SK-MEL-5 (cell line): ENCODE measurements at regions not wholly inside any gene's neighbourhood (a gene's known extent, or its start where the extent isn't known, plus 50 kb on each side); places are given as distances from the start of the nearest gene placed in this dataset.

Experiments used
- DNase-seq: peaks from one replicate; pipeline ENCODE4 v3.0.0-alpha.2; 2016; ENCODE audit warnings: low read depth, low spot score
- in situ Hi-C: cut with HindIII; loops from 2 replicates; pipeline ENCODE4 v1.10.0; 2016; ENCODE audit warnings: low sequenced_read_pairs, high pct_unique_total_duplicates, low pct_unique_long_range_greater_than_20kb

DNA sequence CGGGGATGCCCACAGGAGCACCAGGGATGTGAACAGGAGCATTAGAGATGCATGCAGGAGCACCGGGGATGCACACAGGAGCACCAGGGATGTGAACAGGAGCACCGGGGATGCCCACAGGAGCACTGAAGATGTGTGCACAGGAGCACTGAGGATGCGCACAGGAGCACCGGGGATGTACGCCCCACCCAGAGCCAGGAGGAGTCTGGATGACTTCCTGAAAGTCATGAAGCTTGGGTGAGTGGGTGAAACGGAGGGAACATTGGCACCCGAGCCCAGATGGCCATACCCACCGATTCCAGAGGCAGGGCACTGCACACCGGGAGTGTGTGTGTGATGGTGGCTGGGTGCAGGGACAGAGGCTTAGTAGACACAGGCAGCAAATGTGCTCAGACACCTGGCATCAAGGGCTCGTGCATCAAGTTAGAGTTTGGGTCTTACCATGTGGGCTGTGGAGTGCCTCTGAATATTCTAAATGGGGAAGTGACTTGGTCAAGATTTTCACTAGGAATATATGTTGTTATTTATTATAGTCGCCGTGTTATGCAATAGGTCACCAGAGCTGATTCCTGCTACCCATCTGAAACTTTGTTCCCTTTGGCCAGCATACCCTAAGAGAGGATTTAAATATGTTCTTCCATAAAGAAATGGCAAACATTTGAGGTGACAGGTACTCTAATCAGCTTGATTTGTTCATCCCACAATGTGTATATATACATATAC lies 365.8 kb upstream of the MYT1L start:
- in situ Hi-C loops = no loop called here
- DNase-seq = no peak

- DNase-seq = no peak
- in situ Hi-C loops = no loop called here
Observed at GRCh38 chr2:2696325-2696724, 365.2 kb upstream of the MYT1L start.

- in situ Hi-C loops = no loop called here
- no peak for DNase-seq
Observed at GRCh38 chr2:2694746-2695145, 363.7 kb upstream of the MYT1L start.

DNA sequence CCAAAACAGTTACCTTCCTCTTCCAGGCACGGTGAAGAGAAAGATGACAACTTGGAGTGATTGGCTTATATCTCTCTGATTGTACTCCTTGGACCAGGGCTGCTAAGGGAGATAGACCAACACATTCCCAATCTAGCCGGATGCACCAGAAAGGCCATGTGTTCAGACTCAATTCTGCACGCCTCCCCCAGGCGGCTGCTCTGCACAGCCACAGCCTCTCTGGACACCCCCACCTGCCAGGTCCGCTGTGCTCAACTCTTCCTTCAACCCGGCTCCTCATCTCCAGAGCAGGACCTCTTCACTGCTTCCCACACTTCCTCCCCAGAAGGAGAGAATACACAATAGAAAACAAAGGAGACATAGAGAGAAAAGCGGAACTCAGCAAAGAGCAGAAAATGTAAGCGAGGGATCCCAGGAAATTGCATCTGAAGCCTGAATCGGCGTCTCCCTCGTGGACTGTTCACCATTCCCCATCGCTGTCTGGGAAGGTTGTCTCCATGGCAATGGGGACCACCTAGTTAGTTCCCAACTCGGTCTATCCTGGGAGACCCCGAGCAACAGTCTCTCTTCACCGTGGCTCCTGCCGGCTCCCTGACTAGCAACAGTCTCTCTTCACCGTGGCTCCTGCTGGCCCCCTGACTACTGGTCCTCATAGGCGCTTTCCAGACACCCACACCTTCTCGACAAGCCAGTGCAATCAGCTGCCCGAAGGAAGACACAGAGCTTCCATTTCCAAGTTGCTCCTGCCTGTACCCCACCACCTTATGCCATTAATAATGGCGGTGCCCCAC lies 361.7 kb upstream of the MYT1L start:
- no peak for DNase-seq
- in situ Hi-C loops = no loop called here

GRCh38 chr2:2691419-2691818 lies 360.3 kb upstream of the MYT1L start:
- in situ Hi-C loops = no loop called here

DNA sequence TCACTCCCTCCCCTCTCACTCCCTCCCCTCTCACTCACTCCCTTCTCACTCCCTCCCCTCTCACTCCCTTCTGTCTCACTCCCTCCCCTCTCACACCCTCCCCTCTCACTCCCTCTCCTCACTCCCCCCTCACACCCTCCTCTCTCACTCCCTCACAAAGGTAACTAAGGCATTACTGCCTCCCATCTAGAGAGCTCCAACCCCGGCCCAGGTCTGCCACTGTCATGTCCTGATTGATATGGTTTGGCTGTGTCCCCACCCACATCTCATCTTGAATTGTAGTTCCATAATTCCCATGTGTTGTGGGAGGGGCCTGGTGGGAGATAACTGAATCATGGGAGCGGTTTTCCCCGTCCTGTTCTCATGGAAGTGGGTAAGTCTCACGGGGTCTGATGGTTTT lies 359.9 kb upstream of the MYT1L start:
- in situ Hi-C loops = no loop called here

More at GRCh38 chr2:2691419-2691818, 360.3 kb upstream of the MYT1L start:
- DNase-seq = no peak

GRCh38 chr2:2689306-2689705 lies 358.2 kb upstream of the MYT1L start:
- DNase-seq = no peak
- in situ Hi-C loops = no loop called here

More for the DNA sequence above, 359.9 kb upstream of the MYT1L start:
- no peak for DNase-seq

DNA sequence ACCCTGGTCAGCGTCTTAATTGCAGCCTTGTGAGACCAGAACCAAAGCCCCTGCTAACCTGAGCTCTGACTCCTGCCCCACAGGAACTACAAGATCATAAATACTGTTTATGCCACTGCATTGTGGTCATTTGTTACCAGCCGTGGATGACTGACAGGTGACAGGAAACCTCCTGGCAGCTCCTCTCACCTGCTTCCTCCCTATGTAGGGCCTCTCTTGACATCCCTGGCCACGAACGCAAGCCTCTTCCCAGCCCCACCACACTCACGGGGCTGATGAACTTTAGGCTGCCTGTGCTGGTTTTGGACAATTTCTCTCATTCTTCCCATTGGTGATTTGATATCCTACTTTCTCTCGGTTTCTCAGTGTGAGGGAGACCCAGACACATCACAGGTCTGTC lies 357.2 kb upstream of the MYT1L start:
- DNase-seq = no peak
- in situ Hi-C loops = no loop called here

GRCh38 chr2:2687745-2688144 lies 356.7 kb upstream of the MYT1L start:
- DNase-seq = no peak
- in situ Hi-C loops = no loop called here

DNA sequence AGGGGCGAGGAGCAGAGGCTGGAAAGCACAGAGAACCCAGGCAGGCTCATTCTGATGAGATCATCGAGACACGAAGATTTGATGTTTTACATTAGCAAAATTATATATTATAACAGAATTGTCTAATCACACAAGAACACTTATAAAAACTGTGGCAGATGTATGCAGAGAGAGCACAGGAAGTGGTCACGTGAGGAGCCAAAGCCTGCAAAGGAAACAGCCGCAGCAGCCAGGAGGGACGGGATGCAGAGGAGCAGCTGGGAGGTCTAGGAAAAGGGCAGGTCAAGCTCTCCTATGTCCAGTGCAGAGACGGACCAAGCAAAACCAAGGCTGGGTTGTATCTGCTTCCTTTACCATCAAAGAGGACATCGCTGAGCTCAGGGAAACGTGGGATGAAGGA lies 355.1 kb upstream of the MYT1L start:
- no peak for DNase-seq
- in situ Hi-C loops = no loop called here

DNA sequence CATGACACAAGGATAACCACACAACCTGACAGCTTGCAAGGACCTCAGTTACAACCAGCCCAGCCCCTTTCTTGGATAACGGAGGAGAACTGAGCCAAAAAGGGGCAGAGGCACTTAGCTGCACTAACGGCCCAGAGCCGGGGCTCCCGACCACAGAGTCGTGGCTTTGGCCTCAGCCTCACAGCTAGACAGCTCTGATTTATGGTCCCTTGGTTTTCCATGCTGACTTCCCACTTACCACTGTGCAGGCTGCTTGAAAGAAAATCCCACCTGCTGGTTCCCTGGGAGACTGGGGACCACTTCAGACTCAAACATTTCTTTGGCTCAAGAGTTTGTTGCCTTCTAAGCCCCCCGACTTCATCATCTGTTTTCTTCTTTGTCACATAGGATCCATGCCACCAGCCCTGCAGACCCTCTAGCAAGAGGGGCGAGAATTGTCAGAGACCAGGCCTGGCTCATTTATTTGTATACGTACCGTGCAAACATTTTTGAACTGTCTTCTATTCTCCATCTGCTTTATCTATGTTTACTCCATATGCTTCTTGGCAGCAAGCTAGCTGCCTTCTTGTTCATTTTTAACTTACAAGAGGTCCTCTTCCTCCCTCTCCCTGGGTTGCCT lies 352.6 kb upstream of the MYT1L start:
- DNase-seq = no peak
- in situ Hi-C loops = no loop called here

DNA sequence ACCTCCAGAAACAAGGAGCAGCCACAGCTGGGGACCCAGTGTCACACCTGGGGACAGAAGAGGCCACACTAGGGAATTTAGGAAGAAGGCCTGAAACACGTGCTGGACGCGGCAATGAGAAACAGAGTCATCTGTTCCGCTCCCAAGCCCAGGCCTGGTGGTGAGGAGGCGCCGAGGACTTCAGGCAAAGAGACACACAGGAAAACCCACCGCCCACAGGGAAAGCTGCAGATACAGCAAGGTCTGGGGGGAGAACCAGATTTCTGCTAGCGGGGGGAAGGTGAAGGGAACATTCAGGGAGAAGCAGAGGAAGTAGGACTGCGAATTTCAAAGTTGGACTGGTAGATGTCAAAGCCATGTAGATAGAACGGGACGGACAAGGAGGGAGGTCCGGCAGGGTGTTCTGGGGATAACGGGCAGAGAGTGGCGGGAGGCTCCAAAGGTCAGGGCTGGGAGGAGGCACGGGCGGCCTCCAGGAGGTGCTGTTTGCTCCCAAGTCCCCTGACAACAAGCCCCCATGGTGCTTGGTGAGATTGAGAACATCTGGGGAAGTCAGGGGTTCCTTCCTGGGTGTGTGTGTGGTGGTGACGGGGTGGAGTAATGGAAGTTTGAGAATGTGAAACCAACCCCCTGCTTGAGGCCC lies 351.7 kb upstream of the MYT1L start:
- in situ Hi-C loops = no loop called here
- no peak for DNase-seq

DNA sequence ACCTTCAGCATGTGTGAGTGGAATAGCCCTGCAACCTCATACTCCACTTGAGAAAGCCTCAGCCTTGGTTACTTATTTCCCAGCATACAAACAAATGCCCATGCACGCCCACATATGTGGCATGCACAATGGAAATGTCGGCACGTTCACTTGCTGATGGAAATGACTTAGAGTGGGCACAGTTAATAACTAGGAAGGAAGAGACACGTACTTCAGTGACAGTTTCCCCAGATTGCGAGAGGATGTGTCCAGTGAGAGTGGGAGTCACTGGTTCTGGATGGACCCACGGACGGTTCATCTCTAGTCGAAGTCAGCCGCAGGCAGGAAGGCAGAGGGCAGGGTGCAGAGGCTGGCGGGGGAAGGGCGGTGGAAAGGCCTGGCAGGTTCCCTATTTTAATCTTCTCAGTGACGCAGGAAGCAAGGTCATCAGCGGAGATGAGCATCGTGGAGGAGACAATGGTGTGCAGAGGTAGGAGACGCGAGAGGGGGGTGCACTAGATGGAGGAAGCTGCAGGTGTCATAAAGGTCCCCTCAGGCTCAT lies 350.7 kb upstream of the MYT1L start:
- DNase-seq = no peak
- in situ Hi-C loops = no loop called here

DNA sequence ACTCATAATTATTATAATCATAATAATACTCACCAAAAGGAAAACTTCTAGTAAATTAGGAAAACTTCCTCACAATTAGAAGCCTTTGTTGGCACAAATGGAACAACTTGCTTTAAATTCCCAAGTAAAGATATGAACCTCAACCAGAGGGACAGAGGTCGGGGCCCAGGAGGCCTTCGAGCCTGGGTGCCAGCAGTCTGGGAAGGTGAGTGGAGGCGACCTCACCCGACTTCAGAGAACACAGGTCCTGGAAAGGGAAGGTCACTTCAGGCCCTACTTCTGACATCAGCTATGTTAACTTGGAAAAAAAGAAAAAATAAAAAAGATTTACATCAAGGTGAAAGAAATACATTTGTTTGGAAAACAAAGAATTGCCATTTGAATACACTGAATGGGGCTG lies 350.0 kb upstream of the MYT1L start:
- no peak for DNase-seq

DNA sequence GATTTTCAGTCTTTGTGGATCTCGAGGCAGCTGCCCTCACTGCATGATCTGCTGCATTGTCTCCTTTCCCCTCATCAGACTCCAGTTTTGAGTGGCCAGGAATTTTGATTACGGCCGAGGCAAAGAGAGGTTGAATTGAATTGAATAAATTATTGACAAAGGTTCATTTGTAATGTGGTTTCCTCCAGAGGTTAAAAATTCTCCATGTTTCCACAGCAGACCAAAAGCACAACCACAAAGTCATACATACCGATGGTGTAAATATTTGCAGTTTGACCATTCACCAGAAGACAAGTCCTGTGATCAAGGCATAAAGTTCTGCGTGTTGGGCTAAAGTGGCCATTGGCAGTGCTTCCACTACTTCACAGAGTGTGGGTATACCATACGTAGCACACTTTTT lies 343.8 kb upstream of the MYT1L start:
- in situ Hi-C loops = no loop called here
- no peak for DNase-seq

More for the DNA sequence above, 350.0 kb upstream of the MYT1L start:
- in situ Hi-C loops = no loop called here

- no peak for DNase-seq
- in situ Hi-C loops = no loop called here
Observed at GRCh38 chr2:2673406-2673805, 342.3 kb upstream of the MYT1L start.

DNA sequence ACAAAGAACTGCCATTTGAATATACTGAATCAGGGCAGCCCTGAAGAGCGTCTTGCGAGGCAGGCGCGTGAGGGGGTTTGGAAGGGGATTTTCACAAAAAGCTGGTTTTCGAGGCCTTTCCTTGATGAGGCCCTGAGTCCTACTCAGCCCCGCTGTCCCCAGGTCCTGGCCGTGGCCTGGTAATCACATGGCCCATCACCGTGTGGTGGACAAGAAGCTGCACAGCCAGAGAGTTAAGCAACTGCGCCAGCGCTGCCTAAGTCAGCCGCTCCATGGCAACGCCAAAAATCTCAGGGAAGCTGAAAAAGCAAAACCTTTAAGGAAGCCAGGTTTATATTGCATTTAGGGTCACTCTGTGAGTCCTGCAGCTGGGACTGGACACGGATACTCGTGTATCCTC lies 341.2 kb upstream of the MYT1L start:
- in situ Hi-C loops = no loop called here
- DNase-seq = no peak

- in situ Hi-C loops = no loop called here
- DNase-seq = no peak
Observed at GRCh38 chr2:2671826-2672225, 340.8 kb upstream of the MYT1L start.
